OCI-LY7 (cell line): ENCODE measurements at regions not wholly inside any gene's neighbourhood (a gene's known extent, or its start where the extent isn't known, plus 50 kb on each side); places are given as distances from the start of the nearest gene placed in this dataset.

Experiments used
- BruUV-seq: library from RNA; stranded (reverse); fragments of 400-500 nt; replicated peaks from 2 replicates; lab custom pipeline; 2021; lab: Mats Ljungman, UMichigan
- CTCF ChIA-PET: fragments of 300-600 bp; sonication (Branson Sonifier 250); formaldehyde crosslinking; loops from one replicate; lab custom pipeline; 2022; ENCODE audit warnings: antibody characterized with exemption; ENCODE audit not compliant: unreplicated experiment; lab: Charles Lee
- POLR2A ChIA-PET: fragments of 300-600 bp; sonication (Branson Sonifier 250); formaldehyde crosslinking; loops from one replicate; lab custom pipeline; 2022; ENCODE audit warnings: antibody characterized with exemption; lab: Charles Lee
- DNase-seq: peaks from one replicate; pipeline ENCODE4 v3.0.0-alpha.2; 2015; ENCODE audit warnings: low spot score
- H2AFZ ChIP-seq: fragments of 200-600 bp; sonication (generic), shearing (Covaris generic); 2 replicates; pipeline ENCODE4 v1.6.1; 2014; ENCODE audit warnings: mild to moderate bottlenecking, antibody characterized with exemption, low read length, moderate library complexity
- H3K27ac ChIP-seq: fragments of 200-600 bp; sonication (generic); 2 replicates; pipeline ENCODE4 v1.5.1; 2014; ENCODE audit warnings: mixed run types, low read depth, mild to moderate bottlenecking, moderate library complexity, low read length, inconsistent platforms; ENCODE audit not compliant: poor library complexity, severe bottlenecking
- H3K36me3 ChIP-seq: fragments of 200-600 bp; sonication (generic); 2 replicates; pipeline ENCODE4 v1.6.1; 2014; ENCODE audit warnings: mild to moderate bottlenecking, antibody characterized with exemption, low read length, moderate library complexity, mixed read lengths; ENCODE audit not compliant: insufficient read depth
- H3K4me1 ChIP-seq: fragments of 200-600 bp; sonication (generic); 2 replicates; pipeline ENCODE4 v1.5.1; 2014; ENCODE audit warnings: mild to moderate bottlenecking, low read length; ENCODE audit not compliant: insufficient read depth, poor library complexity, severe bottlenecking
- H3K4me2 ChIP-seq: fragments of 200-600 bp; sonication (generic); 2 replicates; pipeline ENCODE4 v1.6.1; 2014; ENCODE audit warnings: mild to moderate bottlenecking, low read length
- H3K4me3 ChIP-seq: fragments of 200-600 bp; sonication (generic); 2 replicates; pipeline ENCODE4 v1.5.1; 2014; ENCODE audit warnings: mild to moderate bottlenecking, low read depth, low read length; ENCODE audit not compliant: poor library complexity, severe bottlenecking
- H3K79me2 ChIP-seq: fragments of 200-600 bp; sonication (generic); 2 replicates; pipeline ENCODE4 v1.6.1; 2016; ENCODE audit warnings: low read depth, mild to moderate bottlenecking, low read length, moderate library complexity, mixed read lengths; ENCODE audit not compliant: insufficient read depth
- H3K9me2 ChIP-seq: fragments of 200-600 bp; sonication (generic); 2 replicates; pipeline ENCODE4 v1.6.1; 2016; ENCODE audit warnings: mild to moderate bottlenecking, low read length, mixed read lengths; ENCODE audit not compliant: insufficient read depth
- H3K9me3 ChIP-seq: fragments of 200-600 bp; sonication (generic); 2 replicates; pipeline ENCODE4 v1.6.1; 2014; ENCODE audit warnings: mild to moderate bottlenecking, mixed run types, low read length, mixed read lengths
- H4K20me1 ChIP-seq: fragments of 200-600 bp; sonication (generic); 2 replicates; pipeline ENCODE4 v1.6.1; 2014; ENCODE audit warnings: mild to moderate bottlenecking, antibody characterized with exemption, low read length, moderate library complexity, mixed read lengths; ENCODE audit not compliant: insufficient read depth
- EZH2phosphoT487 ChIP-seq: fragments of 200-600 bp; sonication (generic); IDR thresholded peaks from 2 replicates; pipeline ENCODE4 v1.6.1; 2018; ENCODE audit warnings: low read depth, borderline replicate concordance, mild to moderate bottlenecking, mixed run types, antibody characterized with exemption, low read length, moderate library complexity, mixed read lengths
- intact Hi-C: fragments of 100-400 bp; cut with micrococcal nuclease; formaldehyde crosslinking; loops from one replicate; pipeline ENCODE4 v1.10.0; 2022; ENCODE audit not compliant: unreplicated experiment
- TF ChIP-seq, protein P1 (sequence below): fragments of 200-600 bp; sonication (generic); conservative IDR thresholded peaks from 2 replicates; pipeline ENCODE4 v1.5.1; 2014; ENCODE audit warnings: mild to moderate bottlenecking, antibody characterized with exemption, low read length, moderate library complexity, mixed read lengths

GRCh38 chr4:56118055-56118454, 169.3 kb downstream of the CEP135 start:
- ChIA-PET POLR2A (interaction anchor here (1.2 kb wide), 1 partner anchor 27 kb away, joined by 3 read pairs; no protein-coding TSS in a partner anchor), CTCF (no interaction called here)
- H3K9me3 ChIP-seq, result no peaks in the 10 kb centered on the region
- H3K4me1 ChIP-seq, result peaks cover 10% of the 10 kb centered on the region
- BruUV-seq, result no TSS peak
- H2AFZ ChIP-seq, result no peak overlapping the region
- H3K27ac ChIP-seq, result no peak overlapping the region
- H4K20me1 ChIP-seq, result no peaks in the 10 kb centered on the region
- no peaks in the 10 kb centered on the region for H3K9me2 ChIP-seq
- H3K36me3 ChIP-seq, result no peaks in the 10 kb centered on the region
- H3K4me2 ChIP-seq, result no peak overlapping the region
- H3K79me2 ChIP-seq, result no peaks in the 10 kb centered on the region
- intact Hi-C loops, result no loop called here
- no peak for DNase-seq
- TF ChIP-seq EZH2phosphoT487, result no peak
- TF ChIP-seq, protein P1, sequence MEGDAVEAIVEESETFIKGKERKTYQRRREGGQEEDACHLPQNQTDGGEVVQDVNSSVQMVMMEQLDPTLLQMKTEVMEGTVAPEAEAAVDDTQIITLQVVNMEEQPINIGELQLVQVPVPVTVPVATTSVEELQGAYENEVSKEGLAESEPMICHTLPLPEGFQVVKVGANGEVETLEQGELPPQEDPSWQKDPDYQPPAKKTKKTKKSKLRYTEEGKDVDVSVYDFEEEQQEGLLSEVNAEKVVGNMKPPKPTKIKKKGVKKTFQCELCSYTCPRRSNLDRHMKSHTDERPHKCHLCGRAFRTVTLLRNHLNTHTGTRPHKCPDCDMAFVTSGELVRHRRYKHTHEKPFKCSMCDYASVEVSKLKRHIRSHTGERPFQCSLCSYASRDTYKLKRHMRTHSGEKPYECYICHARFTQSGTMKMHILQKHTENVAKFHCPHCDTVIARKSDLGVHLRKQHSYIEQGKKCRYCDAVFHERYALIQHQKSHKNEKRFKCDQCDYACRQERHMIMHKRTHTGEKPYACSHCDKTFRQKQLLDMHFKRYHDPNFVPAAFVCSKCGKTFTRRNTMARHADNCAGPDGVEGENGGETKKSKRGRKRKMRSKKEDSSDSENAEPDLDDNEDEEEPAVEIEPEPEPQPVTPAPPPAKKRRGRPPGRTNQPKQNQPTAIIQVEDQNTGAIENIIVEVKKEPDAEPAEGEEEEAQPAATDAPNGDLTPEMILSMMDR, result no peak
- H3K4me3 ChIP-seq, result no peak overlapping the region

DNA sequence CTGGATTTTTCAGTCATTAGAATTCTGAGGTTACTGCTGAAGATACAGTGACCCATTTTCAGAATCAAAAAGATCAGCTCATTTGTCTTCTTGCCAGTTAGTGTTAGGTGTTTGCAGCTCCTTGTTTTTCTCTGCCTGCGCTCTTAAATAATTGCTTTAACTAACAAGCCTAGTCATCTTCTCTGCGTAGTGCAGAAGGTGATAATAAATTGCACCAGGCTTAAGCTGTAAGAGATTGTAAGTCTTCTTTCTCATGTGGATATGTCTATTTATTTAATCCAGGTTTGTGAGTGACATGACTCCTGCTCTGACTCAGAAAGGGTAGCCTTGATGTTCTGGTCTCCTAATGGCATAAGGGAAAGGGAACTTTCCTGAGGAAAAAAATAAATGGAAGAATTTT, 167.2 kb downstream of the CEP135 start:
- Histone ChIP-seq H3K4me2 (no peak overlapping the region), H3K79me2 (no peaks in the 10 kb centered on the region), H3K9me2 (no peaks in the 10 kb centered on the region), H3K27ac (no peak overlapping the region), H3K4me3 (no peak overlapping the region), H4K20me1 (no peaks in the 10 kb centered on the region), H3K36me3 (no peaks in the 10 kb centered on the region), H3K9me3 (no peaks in the 10 kb centered on the region), H2AFZ (no peak overlapping the region), H3K4me1 (peaks cover 10% of the 10 kb centered on the region)
- ChIA-PET POLR2A (interaction anchor here (0.7 kb wide), 1 partner anchor 1029 kb away, joined by 3 read pairs; no protein-coding TSS in a partner anchor), CTCF (no interaction called here)
- intact Hi-C loops, result no loop called here
- no peak for TF ChIP-seq EZH2phosphoT487
- TF ChIP-seq, protein P1, result no peak
- BruUV-seq, result no TSS peak
- DNase-seq, result no peak

DNA sequence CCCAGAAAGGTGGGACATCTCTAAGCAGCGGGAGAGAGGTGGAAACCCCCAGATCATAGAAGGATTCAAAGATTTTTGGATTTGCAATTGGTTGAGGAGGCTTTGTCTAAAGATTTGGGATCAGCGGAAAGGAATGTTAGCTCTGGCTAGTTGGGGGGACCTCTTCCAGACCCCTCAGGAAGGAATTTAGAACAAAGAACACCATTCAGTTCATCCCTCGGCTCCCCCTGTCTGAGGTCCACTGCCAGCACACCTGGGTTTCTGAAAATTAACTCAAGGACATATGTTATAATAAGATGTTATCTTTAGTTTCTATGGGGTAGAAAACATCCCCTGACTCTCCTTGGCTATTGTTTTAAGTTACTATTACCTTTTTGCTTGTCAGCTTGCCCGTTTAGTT, 163.6 kb downstream of the CEP135 start:
- no peak overlapping the region for H3K4me2 ChIP-seq
- no peaks in the 10 kb centered on the region for H3K79me2 ChIP-seq
- H3K4me1 ChIP-seq, result peaks cover 10% of the 10 kb centered on the region
- TF ChIP-seq, protein P1, result peak; percentile 33; the same call in 1 of the 2 replicates
- no peak for TF ChIP-seq EZH2phosphoT487
- no peaks in the 10 kb centered on the region for H3K9me2 ChIP-seq
- H4K20me1 ChIP-seq, result no peaks in the 10 kb centered on the region
- CTCF ChIA-PET, result no interaction called here
- no peak overlapping the region for H3K4me3 ChIP-seq
- H2AFZ ChIP-seq, result no peak overlapping the region
- H3K27ac ChIP-seq, result no peak overlapping the region
- DNase-seq, result no peak
- intact Hi-C loops, result no loop called here
- H3K9me3 ChIP-seq, result no peaks in the 10 kb centered on the region
- no TSS peak for BruUV-seq
- H3K36me3 ChIP-seq, result no peaks in the 10 kb centered on the region
- POLR2A ChIA-PET, result interaction anchor here (0.6 kb wide), 1 partner anchor 127 kb away, joined by 3 read pairs; no protein-coding TSS in a partner anchor
